Colonic mucosa (tissue), 4 donors: ENCODE measurements at regions not wholly inside any gene's neighbourhood (a gene's known extent, or its start where the extent isn't known, plus 50 kb on each side); places are given as distances from the start of the nearest gene placed in this dataset.

Experiments used
- DNase-seq: peaks from one replicate; pipeline ENCODE4 v3.0.0-alpha.2; 2020
- H3K27ac ChIP-seq: fragments of 200-600 bp; one replicate; pipeline ENCODE4 v1.8.0; 2021
- H3K27me3 ChIP-seq: fragments of 200-600 bp; one replicate; pipeline ENCODE4 v1.8.0; 2021
- H3K36me3 ChIP-seq: fragments of 200-600 bp; one replicate; pipeline ENCODE4 v1.8.0; 2021
- H3K4me1 ChIP-seq: fragments of 200-600 bp; one replicate; pipeline ENCODE4 v1.8.0; 2021; ENCODE audit warnings: mild to moderate bottlenecking
- H3K4me3 ChIP-seq: fragments of 200-600 bp; one replicate; pipeline ENCODE4 v1.8.0; 2021
- H3K9ac ChIP-seq, 2 donors: one replicate each; pipeline ENCODE4 v1.7.0; 2013; ENCODE audit warnings: control low read depth in 2 of 2, low read depth in 2 of 2, low read length in 2 of 2
- H3K9me3 ChIP-seq: fragments of 200-600 bp; one replicate; pipeline ENCODE4 v1.8.0; 2021
- intact Hi-C: fragments of 100-400 bp; cut with DNase I; formaldehyde crosslinking; loops from one replicate; pipeline ENCODE4 v1.14.1; 2022
- TF ChIP-seq, protein P1 (sequence below): fragments of 200-600 bp; IDR thresholded peaks from one replicate; pipeline ENCODE4 v1.8.0; 2022; ENCODE audit warnings: antibody characterized with exemption, mild to moderate bottlenecking
- donor health status: healthy.
- donor health status: DM: no; HTN: no; CAD: no.
- donor health status: DM: no; HTN: no; CAD: no.

DNA sequence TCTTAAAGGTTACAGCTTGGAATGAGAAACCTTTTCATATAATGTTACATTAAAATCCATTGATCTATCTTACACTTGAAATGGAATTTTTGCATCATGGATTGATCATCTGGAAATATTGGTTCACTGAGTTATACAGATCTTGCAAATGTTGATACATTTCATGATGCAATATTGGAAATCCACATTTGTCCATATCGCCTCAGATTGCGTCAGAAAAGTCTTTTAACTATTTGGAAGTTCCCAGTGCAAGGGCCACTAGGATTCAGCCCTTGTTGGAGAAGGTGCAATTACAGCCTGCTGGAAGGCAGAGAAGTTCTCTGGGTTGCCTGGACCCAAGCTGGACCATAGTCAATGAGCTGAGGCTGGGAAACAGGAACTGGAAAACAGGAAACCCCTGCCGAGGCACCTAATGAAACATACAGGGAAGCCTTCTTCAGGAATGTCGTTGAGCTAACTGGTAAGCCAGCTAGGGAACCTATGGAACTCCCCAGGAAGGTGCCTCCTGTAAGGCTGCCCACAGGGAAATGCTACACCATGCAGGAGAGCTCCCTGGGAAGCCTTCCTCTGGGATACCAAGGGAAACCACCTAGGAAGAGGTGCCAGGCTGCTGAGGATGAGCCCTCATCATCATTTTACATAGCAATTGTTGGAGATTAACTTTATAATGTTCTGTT, 600.4 kb upstream of the CADM1 start:
- DNase-seq, result no peak
- Histone ChIP-seq H3K36me3 (no peaks in the 10 kb centered on the region), H3K27ac (no peak overlapping the region), H3K4me1 (no peaks in the 10 kb centered on the region), H3K9ac (no peak overlapping the region), H3K9me3 (no peaks in the 10 kb centered on the region), H3K4me3 (no peak overlapping the region), H3K27me3 (no peaks in the 10 kb centered on the region)
- intact Hi-C loops, result no loop called here
- TF ChIP-seq, protein P1, sequence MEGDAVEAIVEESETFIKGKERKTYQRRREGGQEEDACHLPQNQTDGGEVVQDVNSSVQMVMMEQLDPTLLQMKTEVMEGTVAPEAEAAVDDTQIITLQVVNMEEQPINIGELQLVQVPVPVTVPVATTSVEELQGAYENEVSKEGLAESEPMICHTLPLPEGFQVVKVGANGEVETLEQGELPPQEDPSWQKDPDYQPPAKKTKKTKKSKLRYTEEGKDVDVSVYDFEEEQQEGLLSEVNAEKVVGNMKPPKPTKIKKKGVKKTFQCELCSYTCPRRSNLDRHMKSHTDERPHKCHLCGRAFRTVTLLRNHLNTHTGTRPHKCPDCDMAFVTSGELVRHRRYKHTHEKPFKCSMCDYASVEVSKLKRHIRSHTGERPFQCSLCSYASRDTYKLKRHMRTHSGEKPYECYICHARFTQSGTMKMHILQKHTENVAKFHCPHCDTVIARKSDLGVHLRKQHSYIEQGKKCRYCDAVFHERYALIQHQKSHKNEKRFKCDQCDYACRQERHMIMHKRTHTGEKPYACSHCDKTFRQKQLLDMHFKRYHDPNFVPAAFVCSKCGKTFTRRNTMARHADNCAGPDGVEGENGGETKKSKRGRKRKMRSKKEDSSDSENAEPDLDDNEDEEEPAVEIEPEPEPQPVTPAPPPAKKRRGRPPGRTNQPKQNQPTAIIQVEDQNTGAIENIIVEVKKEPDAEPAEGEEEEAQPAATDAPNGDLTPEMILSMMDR, result no peak

DNA sequence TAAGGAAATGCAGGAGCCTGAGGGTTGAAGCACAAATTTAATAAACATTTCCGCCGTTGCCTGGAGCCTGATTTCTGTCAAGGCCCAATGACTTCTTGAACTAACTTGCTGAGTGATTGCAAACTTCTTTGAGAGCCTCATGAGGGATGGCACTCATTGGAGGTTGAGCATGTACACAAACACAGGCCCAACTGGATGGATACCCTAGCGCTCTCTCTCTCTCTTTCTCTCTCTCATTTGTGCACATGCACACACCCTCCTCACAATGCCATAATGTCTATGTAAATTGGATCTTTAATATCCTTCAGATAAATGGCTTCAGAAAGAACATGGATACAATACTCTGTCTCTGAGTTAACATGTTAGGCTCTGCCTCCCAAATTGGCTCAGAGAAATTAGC, 597.7 kb upstream of the CADM1 start:
- intact Hi-C loops, result no loop called here
- no peak overlapping the region for H3K9ac ChIP-seq
- no peak overlapping the region for H3K4me3 ChIP-seq
- no peaks in the 10 kb centered on the region for H3K9me3 ChIP-seq
- H3K27me3 ChIP-seq, result no peaks in the 10 kb centered on the region
- no peak for DNase-seq
- H3K36me3 ChIP-seq, result no peaks in the 10 kb centered on the region
- no peak overlapping the region for H3K27ac ChIP-seq
- TF ChIP-seq, protein P1, result no peak
- no peaks in the 10 kb centered on the region for H3K4me1 ChIP-seq

- H3K36me3 ChIP-seq, result no peaks in the 10 kb centered on the region
- DNase-seq, result no peak
- no peak overlapping the region for H3K4me3 ChIP-seq
- no peak overlapping the region for H3K9ac ChIP-seq
- H3K4me1 ChIP-seq, result no peaks in the 10 kb centered on the region
- H3K27ac ChIP-seq, result no peak overlapping the region
- TF ChIP-seq, protein P1, result no peak
- intact Hi-C loops, result no loop called here
- no peaks in the 10 kb centered on the region for H3K27me3 ChIP-seq
- no peaks in the 10 kb centered on the region for H3K9me3 ChIP-seq
These were observed 595.8 kb upstream of the CADM1 start for GRCh38 chr11:116100016-116100415.

DNA sequence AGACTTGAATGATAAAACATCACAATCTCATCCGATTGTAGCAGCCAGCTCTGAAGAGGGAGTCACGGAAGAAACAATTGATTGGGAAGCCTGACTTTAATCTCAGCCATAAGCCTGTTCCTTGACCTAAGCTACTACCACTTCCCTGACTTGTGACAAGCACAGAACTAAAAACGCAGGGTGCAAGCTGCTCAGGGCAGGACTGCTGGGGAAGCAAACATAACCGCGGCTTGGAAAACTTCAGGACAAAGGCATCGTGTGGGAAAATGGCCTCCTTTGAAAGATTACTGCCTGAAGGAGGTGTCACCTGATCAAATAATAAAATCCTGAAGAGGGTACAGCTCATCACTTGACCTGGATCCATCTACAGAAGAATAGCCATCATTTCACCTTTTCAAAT, 595.3 kb upstream of the CADM1 start:
- intact Hi-C loops, result no loop called here
- Histone ChIP-seq H3K27me3 (no peaks in the 10 kb centered on the region), H3K4me3 (no peak overlapping the region), H3K9ac (no peak overlapping the region), H3K27ac (no peak overlapping the region), H3K4me1 (no peaks in the 10 kb centered on the region), H3K36me3 (no peaks in the 10 kb centered on the region), H3K9me3 (no peaks in the 10 kb centered on the region)
- DNase-seq, result no peak
- TF ChIP-seq, protein P1, result no peak

DNA sequence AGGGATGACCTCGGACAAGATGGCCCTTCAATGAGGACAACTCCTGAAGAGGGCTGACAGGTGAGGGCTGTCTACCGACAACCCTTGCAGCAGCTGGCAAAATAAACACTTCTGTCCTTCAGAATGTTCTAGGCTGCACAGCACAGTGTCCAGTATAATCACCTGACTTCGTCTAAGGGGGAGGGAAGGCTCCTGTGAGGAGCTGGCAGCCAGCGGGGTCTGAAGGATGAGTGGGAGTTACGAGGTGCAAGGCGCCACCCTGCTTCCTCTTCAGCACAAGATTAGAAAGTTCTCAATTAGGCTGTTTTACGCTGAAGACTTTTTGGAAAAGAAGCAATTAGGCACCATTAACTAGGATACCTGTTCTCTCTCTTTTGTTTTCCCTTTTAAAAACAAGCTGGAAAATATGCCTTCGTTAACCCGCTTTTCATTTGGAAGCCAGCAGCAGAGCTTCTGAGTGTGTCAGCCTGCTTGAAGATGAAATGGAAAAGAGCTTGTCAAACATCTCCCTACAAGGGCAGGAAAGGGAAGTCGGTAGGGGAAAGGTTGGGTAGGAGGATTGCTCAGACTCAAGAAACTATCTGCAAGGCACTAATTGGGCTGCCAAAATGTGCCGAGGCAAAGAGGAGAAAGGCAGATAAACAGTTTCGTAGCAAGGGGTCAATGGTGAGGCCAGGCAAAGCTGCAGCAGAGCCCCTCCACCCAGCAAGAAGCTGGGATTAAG, 592.2 kb upstream of the CADM1 start:
- no peak for DNase-seq
- H3K4me3 ChIP-seq, result no peak overlapping the region
- no peaks in the 10 kb centered on the region for H3K27me3 ChIP-seq
- H3K9ac ChIP-seq, result no peak overlapping the region
- no peaks in the 10 kb centered on the region for H3K4me1 ChIP-seq
- intact Hi-C loops, result no loop called here
- H3K36me3 ChIP-seq, result no peaks in the 10 kb centered on the region
- TF ChIP-seq, protein P1, result no peak
- no peaks in the 10 kb centered on the region for H3K9me3 ChIP-seq
- H3K27ac ChIP-seq, result no peak overlapping the region
